ENCODE measurements at regions not wholly inside any gene's neighbourhood (a gene's known extent, or its start where the extent isn't known, plus 50 kb on each side); places are given as distances from the start of the nearest gene placed in this dataset.

DNA sequence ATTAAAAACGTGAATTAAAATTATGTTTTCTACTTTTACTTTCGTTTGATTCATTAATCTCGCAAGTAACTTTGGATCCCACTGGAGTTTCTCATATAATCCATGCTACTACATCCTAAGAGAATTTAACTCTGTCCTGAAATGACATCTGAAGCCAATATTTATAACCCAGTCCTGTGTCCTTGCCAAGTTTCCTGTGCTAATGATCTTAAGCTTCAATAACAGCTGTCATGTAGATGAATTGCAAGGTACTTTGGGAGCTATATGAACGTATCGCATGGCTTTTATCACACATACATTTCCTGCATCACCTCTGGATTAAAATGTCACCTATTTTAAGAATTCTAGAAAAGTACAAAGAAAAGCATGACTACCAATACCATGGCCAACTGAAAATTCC lies 833.8 kb upstream of the CITED2 start:
- peak overlapping the region; percentile 3; the same call in 1 of the 2 replicates for H3K4me3 ChIP-seq (ENCODE audit: low read depth, low read length)
- TF ChIP-seq, protein P1, sequence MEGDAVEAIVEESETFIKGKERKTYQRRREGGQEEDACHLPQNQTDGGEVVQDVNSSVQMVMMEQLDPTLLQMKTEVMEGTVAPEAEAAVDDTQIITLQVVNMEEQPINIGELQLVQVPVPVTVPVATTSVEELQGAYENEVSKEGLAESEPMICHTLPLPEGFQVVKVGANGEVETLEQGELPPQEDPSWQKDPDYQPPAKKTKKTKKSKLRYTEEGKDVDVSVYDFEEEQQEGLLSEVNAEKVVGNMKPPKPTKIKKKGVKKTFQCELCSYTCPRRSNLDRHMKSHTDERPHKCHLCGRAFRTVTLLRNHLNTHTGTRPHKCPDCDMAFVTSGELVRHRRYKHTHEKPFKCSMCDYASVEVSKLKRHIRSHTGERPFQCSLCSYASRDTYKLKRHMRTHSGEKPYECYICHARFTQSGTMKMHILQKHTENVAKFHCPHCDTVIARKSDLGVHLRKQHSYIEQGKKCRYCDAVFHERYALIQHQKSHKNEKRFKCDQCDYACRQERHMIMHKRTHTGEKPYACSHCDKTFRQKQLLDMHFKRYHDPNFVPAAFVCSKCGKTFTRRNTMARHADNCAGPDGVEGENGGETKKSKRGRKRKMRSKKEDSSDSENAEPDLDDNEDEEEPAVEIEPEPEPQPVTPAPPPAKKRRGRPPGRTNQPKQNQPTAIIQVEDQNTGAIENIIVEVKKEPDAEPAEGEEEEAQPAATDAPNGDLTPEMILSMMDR (IDR thresholded peaks at IDR 0.05; ENCODE audit: insufficient read depth, low read depth, low read length, missing control alignments), result no peak
- no peak for DNase-seq (ENCODE audit: low read depth)

DNA sequence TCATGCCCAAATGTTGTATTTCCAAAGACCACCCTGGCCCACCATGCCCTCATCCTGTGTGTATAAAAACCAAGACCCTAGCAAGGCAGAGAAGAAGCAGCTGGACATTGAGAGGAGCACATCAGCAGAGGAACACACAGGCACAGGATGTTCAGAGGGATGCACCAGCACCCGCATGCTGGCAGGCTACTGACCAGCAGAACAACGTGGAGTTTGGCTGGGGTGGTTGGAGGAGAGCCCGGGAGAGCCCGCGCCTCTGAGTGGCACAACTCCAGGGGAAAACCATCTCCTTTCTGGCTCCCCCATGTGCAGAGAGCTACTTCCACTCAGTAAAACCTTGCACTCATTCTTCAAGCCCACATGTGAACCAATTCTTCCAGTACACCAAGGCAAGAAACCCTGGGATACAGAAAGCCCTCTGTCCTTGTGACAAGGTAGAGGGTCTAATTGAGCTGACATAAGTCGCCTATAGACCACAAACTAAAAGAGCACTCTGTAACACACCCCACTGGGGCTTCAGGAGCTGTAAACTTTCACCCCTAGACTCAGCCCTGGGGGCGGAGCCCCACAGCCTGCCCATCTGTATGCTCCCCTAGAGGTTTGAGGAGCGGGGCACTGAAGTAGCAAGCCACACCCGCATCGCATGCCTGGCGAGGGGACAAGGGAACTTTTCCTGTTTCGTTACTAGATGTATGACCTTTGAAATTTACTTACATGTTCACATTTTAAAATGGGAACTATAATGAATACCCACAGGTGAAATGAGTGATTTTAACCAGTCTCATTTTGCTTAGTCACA lies 831.5 kb upstream of the CITED2 start:
- no peak for DNase-seq (ENCODE audit: low read depth)
- no peak overlapping the region for H3K4me3 ChIP-seq (ENCODE audit: low read depth, low read length)
- TF ChIP-seq, protein P1 (IDR thresholded peaks at IDR 0.05; ENCODE audit: insufficient read depth, low read depth, low read length, missing control alignments), result no peak

DNA sequence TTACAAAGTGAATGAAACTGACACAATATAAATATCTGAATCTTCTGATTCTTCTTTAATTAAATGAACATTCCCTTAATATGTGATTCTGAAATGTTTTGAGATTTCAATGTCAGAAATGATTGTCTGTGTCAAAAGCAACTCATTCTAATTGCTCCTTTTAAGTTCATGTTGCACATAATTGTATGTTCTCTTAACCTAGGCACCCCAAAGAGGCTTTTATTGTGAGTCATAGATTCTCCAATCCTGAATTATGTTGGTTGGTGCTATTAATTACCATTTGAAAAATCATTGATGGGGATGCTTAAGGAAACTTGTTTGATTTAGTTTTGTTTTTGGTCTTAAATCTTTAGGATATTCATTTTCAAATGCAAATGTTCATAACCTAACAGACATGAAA lies 829.7 kb upstream of the CITED2 start:
- H3K4me3 ChIP-seq (ENCODE audit: low read depth, low read length), result no peak overlapping the region
- TF ChIP-seq, protein P1 (IDR thresholded peaks at IDR 0.05; ENCODE audit: insufficient read depth, low read depth, low read length, missing control alignments), result no peak

DNA sequence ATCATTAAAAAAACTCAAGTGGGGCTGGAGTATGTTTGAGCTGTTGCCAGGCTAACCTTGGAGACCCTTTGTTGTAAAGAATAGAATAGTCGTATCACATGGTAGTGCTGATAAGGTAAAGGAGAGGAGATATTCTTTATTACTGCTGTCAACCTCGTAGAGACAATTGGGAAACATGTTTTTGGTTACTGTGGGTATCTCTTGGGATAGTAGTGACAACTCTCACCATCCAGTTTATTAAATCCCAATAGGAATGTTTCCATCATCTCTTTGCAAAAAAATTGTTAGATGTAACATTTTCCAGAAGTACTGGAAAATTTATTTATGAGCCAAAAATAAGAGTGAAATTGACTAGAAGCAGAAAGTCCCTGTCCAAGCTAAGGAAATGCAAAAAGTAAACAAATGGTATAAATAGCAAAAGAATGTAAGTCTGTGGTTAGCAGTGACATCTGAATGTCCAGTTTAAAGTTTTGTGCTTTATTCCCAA lies 829.3 kb upstream of the CITED2 start:
- TF ChIP-seq, protein P1 (IDR thresholded peaks at IDR 0.05; ENCODE audit: insufficient read depth, low read depth, low read length, missing control alignments), result no peak
- H3K4me3 ChIP-seq (ENCODE audit: low read depth, low read length), result no peak overlapping the region
- DNase-seq (ENCODE audit: low read depth), result no peak

More for the DNA sequence above, 829.7 kb upstream of the CITED2 start:
- DNase-seq (ENCODE audit: low read depth), result no peak

DNA sequence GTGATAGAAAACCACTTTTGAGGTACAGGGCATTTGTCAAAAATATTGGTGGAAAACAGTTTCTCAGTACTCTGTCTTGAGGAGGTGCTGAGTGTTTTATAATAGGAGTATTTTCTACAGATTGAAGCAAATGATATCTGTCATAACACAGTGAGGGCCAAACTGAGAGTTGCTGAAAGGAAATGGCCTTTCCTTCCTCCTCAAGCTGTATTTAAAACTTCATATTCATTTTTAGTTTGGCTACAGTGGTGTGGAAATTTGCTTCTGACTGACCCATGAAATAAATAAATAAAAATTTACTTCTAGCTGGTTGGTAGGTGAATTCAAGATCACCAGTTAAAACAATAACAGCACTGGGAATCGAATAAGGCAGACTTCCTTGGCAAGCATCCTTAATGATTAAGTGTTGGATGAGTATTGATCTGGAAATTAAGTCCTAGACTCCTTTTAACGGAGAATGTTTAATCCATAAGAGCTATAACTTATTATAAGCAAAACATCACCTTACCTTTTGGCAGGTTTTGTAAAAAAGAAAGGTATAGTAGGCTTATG lies 828.6 kb upstream of the CITED2 start:
- DNase-seq (ENCODE audit: low read depth), result no peak
- no peak overlapping the region for H3K4me3 ChIP-seq (ENCODE audit: low read depth, low read length)
- TF ChIP-seq, protein P1 (IDR thresholded peaks at IDR 0.05; ENCODE audit: insufficient read depth, low read depth, low read length, missing control alignments), result no peak

DNA sequence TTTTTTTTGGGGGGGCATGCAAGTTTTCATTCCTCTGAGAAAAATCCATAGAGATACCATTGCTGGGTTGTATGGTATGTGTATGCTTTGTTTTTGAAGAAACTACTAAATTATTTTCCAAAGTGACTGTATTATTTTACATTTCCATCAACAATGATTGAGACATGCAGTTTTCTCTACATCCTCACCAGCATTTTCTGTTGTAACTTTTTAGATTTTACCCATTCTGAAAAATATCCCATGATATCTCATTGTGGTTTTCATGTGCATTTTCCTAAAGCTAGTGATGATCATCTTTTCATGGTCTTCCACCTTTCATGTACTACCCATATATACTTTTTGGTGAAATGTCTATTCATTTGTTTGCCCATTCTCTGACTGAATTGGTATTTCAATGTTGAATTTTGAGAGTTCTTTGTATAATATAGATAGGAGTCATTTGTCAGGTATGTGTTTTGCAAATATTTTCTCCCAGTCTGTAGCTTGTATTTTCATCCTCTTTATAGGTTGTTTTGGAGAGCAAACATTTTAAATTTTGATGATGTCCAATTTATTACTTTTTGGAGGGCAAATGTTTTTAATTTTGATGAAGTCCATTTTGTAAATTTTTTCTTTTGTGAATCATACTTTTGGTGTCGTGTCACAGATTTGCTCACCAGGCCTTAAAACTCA lies 827.5 kb upstream of the CITED2 start:
- H3K4me3 ChIP-seq (ENCODE audit: low read depth, low read length), result no peak overlapping the region
- TF ChIP-seq, protein P1 (IDR thresholded peaks at IDR 0.05; ENCODE audit: insufficient read depth, low read depth, low read length, missing control alignments), result no peak
- DNase-seq (ENCODE audit: low read depth), result no peak

Measured in GM12865 (cell line).